ENCODE measurements at regions not wholly inside any gene's neighbourhood (a gene's known extent, or its start where the extent isn't known, plus 50 kb on each side); places are given as distances from the start of the nearest gene placed in this dataset.

GRCh38 chr12:20126601-20127000 lies 241.7 kb upstream of the PDE3A start:
- no peak for DNase-seq (ENCODE audit: extremely low spot score)
- TF ChIP-seq CTCF (IDR thresholded peaks at IDR 0.05; ENCODE audit: control extremely low read depth, extremely low read depth, low read depth, missing control alignments) = no peak
- CTCF ChIA-PET = interaction anchor here (0.7 to 0.9 kb wide), 2 partner anchors 209 to 214 kb away, joined by 3 read pairs; no protein-coding TSS in a partner anchor
- POLR2A ChIA-PET = no interaction called here

GRCh38 chr12:20127413-20127812 lies 240.9 kb upstream of the PDE3A start:
- no peak for DNase-seq (ENCODE audit: extremely low spot score)
- ChIA-PET POLR2A (no interaction called here), CTCF (no interaction called here)
- TF ChIP-seq CTCF (IDR thresholded peaks at IDR 0.05; ENCODE audit: control extremely low read depth, extremely low read depth, low read depth, missing control alignments) = no peak

GRCh38 chr12:20128928-20129327 lies 239.4 kb upstream of the PDE3A start:
- TF ChIP-seq CTCF (IDR thresholded peaks at IDR 0.05; ENCODE audit: control extremely low read depth, extremely low read depth, low read depth, missing control alignments) = no peak
- DNase-seq (ENCODE audit: extremely low spot score) = no peak
- POLR2A ChIA-PET = no interaction called here
- CTCF ChIA-PET = no interaction called here

GRCh38 chr12:20132818-20133217 lies 235.5 kb upstream of the PDE3A start:
- TF ChIP-seq CTCF (IDR thresholded peaks at IDR 0.05; ENCODE audit: control extremely low read depth, extremely low read depth, low read depth, missing control alignments) = no peak
- ChIA-PET CTCF (interaction anchor here (1.2 to 1.5 kb wide), 2 partner anchors 9 to 11 kb away, joined by 3 to 9 read pairs; no protein-coding TSS in a partner anchor), POLR2A (no interaction called here)
- no peak for DNase-seq (ENCODE audit: extremely low spot score)

GRCh38 chr12:20134652-20135051 lies 233.7 kb upstream of the PDE3A start:
- no peak for DNase-seq (ENCODE audit: extremely low spot score)
- ChIA-PET CTCF (no interaction called here), POLR2A (no interaction called here)
- no peak for TF ChIP-seq CTCF (IDR thresholded peaks at IDR 0.05; ENCODE audit: control extremely low read depth, extremely low read depth, low read depth, missing control alignments)

- ChIA-PET POLR2A (no interaction called here), CTCF (interaction anchor here (1.0 to 1.2 kb wide), 2 partner anchors 10 to 18 kb away, joined by 3 read pairs; no protein-coding TSS in a partner anchor)
- TF ChIP-seq CTCF (IDR thresholded peaks at IDR 0.05; ENCODE audit: control extremely low read depth, extremely low read depth, low read depth, missing control alignments) = no peak
- DNase-seq (ENCODE audit: extremely low spot score) = no peak
Observed at GRCh38 chr12:20140751-20141150, 227.6 kb upstream of the PDE3A start.

GRCh38 chr12:20142316-20142715 lies 226.0 kb upstream of the PDE3A start:
- POLR2A ChIA-PET = no interaction called here
- TF ChIP-seq CTCF (IDR thresholded peaks at IDR 0.05; ENCODE audit: control extremely low read depth, extremely low read depth, low read depth, missing control alignments) = no peak
- CTCF ChIA-PET = interaction anchor here (0.9 to 1.8 kb wide), 2 partner anchors 11 to 400 kb away, joined by 3 to 4 read pairs; no protein-coding TSS in a partner anchor
- no peak for DNase-seq (ENCODE audit: extremely low spot score)

Data from GM10248 (cell line).